ENCODE measurements at regions not wholly inside any gene's neighbourhood (a gene's known extent, or its start where the extent isn't known, plus 50 kb on each side); places are given as distances from the start of the nearest gene placed in this dataset.
"Not testable (repeated sequence)": the region's sequence is repeated elsewhere in the genome, so short reads cannot be mapped to it uniquely, and the experiment has no call there.

- no peak for DNase-seq
Observed at GRCh38 chr9:33695299-33695698, 100.1 kb upstream of the PRSS3 start.

- no peak for DNase-seq
Observed at GRCh38 chr9:33695856-33696255, 99.5 kb upstream of the PRSS3 start.

- no peak for DNase-seq
Observed at GRCh38 chr9:33697171-33697570, 98.2 kb upstream of the PRSS3 start.

GRCh38 chr9:33698267-33698666, 97.1 kb upstream of the PRSS3 start:
- DNase-seq: no peak

- DNase-seq: not testable (repeated sequence)
Observed at GRCh38 chr9:33700940-33701339, 94.4 kb upstream of the PRSS3 start.

- no peak for DNase-seq
Observed at GRCh38 chr9:33703430-33704102, 91.8 kb upstream of the PRSS3 start.

GRCh38 chr9:33705440-33705839, 89.9 kb upstream of the PRSS3 start:
- DNase-seq: not testable (repeated sequence)

- DNase-seq: no peak
Observed at GRCh38 chr9:33708441-33708840, 86.9 kb upstream of the PRSS3 start.

GRCh38 chr9:33709269-33709668, 86.1 kb upstream of the PRSS3 start:
- no peak for DNase-seq

GRCh38 chr9:33711418-33711817, 83.9 kb upstream of the PRSS3 start:
- DNase-seq: not testable (repeated sequence)

GRCh38 chr9:33714989-33715388, 80.4 kb upstream of the PRSS3 start:
- no peak for DNase-seq

- DNase-seq: no peak
Observed at GRCh38 chr9:33718987-33719386, 76.4 kb upstream of the PRSS3 start.

- DNase-seq: no peak
Observed at GRCh38 chr9:33719581-33720374, 75.6 kb upstream of the PRSS3 start.

GRCh38 chr9:33721674-33722358, 73.5 kb upstream of the PRSS3 start:
- peak; percentile 47 for DNase-seq

- no peak for DNase-seq
Observed at GRCh38 chr9:33722359-33722675, 73.0 kb upstream of the PRSS3 start.

GRCh38 chr9:33728613-33729012, 66.7 kb upstream of the PRSS3 start:
- no peak for DNase-seq

- DNase-seq: no peak
Observed at GRCh38 chr9:33731142-33731541, 64.2 kb upstream of the PRSS3 start.

- no peak for DNase-seq
Observed at GRCh38 chr9:33731625-33732024, 63.7 kb upstream of the PRSS3 start.

GRCh38 chr9:33734247-33734940, 61.0 kb upstream of the PRSS3 start:
- not testable (repeated sequence) for DNase-seq

- DNase-seq: not testable (repeated sequence)
Observed at GRCh38 chr9:33734941-33735835, 60.2 kb upstream of the PRSS3 start.

GRCh38 chr9:33737811-33738606, 57.4 kb upstream of the PRSS3 start:
- peak; percentile 43 for DNase-seq

Data from amniotic stem cell (primary cell).